Coronary artery (tissue), 2 donors: ENCODE measurements at regions not wholly inside any gene's neighbourhood (a gene's known extent, or its start where the extent isn't known, plus 50 kb on each side); places are given as distances from the start of the nearest gene placed in this dataset.

Experiments used
- DNase-seq: peaks from one replicate; pipeline ENCODE4 v3.0.0-alpha.2; 2017; ENCODE audit warnings: low spot score
- H3K27ac ChIP-seq, 2 donors: fragments of 200-600 bp; sonication (generic); one replicate each; pipeline ENCODE4 v1.5.1; 2016 to 2019
- H3K4me3 ChIP-seq: fragments of 200-600 bp; sonication (generic); 2 replicates; pipeline ENCODE4 v1.5.1; 2016; ENCODE audit warnings: mild to moderate bottlenecking, moderate library complexity
- CTCF ChIP-seq: fragments of 200-600 bp; sonication (generic); IDR thresholded peaks from one replicate; pipeline ENCODE4 v1.5.1; 2019; ENCODE audit warnings: antibody characterized with exemption

- H3K4me3 ChIP-seq: no peak overlapping the region
- H3K27ac ChIP-seq: no peak overlapping the region
- DNase-seq: peak; percentile 29
- no peak for TF ChIP-seq CTCF
Measured at GRCh38 chrX:69318651-69319340, 153.5 kb upstream of the PJA1 start.

- TF ChIP-seq CTCF: no peak
- DNase-seq: peak; percentile 19
- H3K27ac ChIP-seq: no peak overlapping the region
Measured at GRCh38 chrX:69317721-69318120, 152.5 kb upstream of the PJA1 start.

GRCh38 chrX:69314436-69315348 is 149.4 kb upstream of the PJA1 start:
- no peak overlapping the region for H3K4me3 ChIP-seq
- H3K27ac ChIP-seq: no peak overlapping the region
- TF ChIP-seq CTCF: no peak
- peak; percentile 56 for DNase-seq

More at GRCh38 chrX:69317721-69318120, 152.5 kb upstream of the PJA1 start:
- no peak overlapping the region for H3K4me3 ChIP-seq

GRCh38 chrX:69313617-69314290 is 148.5 kb upstream of the PJA1 start:
- Histone ChIP-seq H3K27ac (no peak overlapping the region), H3K4me3 (no peak overlapping the region)
- DNase-seq: peak; percentile 26
- no peak for TF ChIP-seq CTCF

DNA sequence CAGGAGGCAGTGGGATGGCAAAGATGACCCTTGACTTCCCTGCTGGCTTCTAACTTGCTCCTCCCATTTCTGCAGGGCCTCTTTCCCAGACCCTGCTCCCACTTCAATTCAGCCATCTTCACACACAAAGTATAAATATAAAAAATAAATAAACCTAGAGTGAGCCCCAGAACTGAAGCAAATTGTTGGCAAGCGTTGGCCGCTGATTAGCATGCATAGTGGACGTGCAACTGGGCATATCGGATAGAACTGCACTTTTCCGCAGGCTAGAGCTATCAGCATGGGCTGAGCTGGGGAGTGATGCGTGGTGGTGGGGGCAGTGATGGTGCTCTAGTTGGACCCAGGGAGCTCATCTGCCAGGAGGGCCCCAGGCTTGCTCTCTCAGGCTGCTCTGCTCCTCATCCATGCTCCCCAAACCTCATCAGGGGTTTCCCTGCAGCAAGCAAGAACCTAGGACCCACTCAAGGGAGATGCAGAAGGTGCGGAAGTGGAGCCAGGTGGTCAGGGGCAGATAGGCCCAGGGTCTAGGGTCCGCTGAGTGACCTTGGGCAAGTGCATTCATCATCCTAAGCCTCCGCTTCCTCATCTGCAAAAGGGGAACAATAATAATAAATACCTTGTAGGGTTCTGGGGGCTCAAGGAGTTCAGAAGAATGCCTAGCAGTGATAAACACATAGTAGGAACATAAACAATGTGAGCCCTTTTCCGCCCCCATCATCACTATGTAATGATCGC is 146.8 kb upstream of the PJA1 start:
- DNase-seq: peak; percentile 36
- Histone ChIP-seq H3K27ac (no peak overlapping the region), H3K4me3 (no peak overlapping the region)
- no peak for TF ChIP-seq CTCF

GRCh38 chrX:69309074-69309792 is 144.0 kb upstream of the PJA1 start:
- Histone ChIP-seq H3K27ac (no peak overlapping the region), H3K4me3 (no peak overlapping the region)
- TF ChIP-seq CTCF: no peak
- no peak for DNase-seq
